HepG2 (cell line): ENCODE measurements at regions not wholly inside any gene's neighbourhood (a gene's known extent, or its start where the extent isn't known, plus 50 kb on each side); places are given as distances from the start of the nearest gene placed in this dataset.

Source experiments
- ATAC-seq: fragments of 200-7000 bp; cut with Tn5 transposase; 3 replicates; pipeline ENCODE4 v1.9.1; 2020; ENCODE audit warnings: mild to moderate bottlenecking, moderate library complexity
- BruUV-seq: library from RNA; stranded (reverse); fragments of 400-500 nt; replicated peaks from 2 replicates; lab custom pipeline; 2021; lab: Mats Ljungman, UMichigan
- CTCF ChIA-PET: fragments of 300-600 bp; formaldehyde crosslinking; extraction: SDS; loops from one replicate; lab custom pipeline; 2021; ENCODE audit warnings: low total read pairs, inconsistent platforms, low intra/inter-chr PET ratio; lab: Yijun Ruan, JAX
- POLR2A ChIA-PET: fragments of 350-600 bp; sonication (Branson Sonifier 250); formaldehyde crosslinking; loops from one replicate; lab custom pipeline; 2020; ENCODE audit warnings: antibody characterized with exemption, inconsistent platforms; lab: Yijun Ruan, JAX
- DNase-seq: peaks from one replicate; pipeline ENCODE4 v3.0.0-alpha.2; 2015; ENCODE audit warnings: low spot score
- FAIRE-seq: peaks from 3 replicates; lab custom pipeline; 2011; peaks lifted over from hg19 to GRCh38; lab: Jason Lieb, UNC
- H2AFZ ChIP-seq: one replicate; pipeline ENCODE4 v1.6.1; 2011; ENCODE audit warnings: low read length, inconsistent platforms
- H3K27ac ChIP-seq: fragments of 300-600 bp; 3 replicates; pipeline ENCODE4 v1.8.0; 2011; ENCODE audit warnings: mixed run types, mild to moderate bottlenecking, mixed read lengths, low read length, inconsistent platforms; ENCODE audit not compliant: insufficient read depth; ENCODE audit errors: extremely low read length
- H3K27me3 ChIP-seq, 2 experiments: fragments of 200-600 bp in 1 of 2; 2 replicates in 1 of 2; 3 replicates in 1 of 2; pipeline versions ENCODE4 v1.6.0 to v1.8.0; 2011; ENCODE audit warnings: low read length in 2 of 2, mild to moderate bottlenecking in 2 of 2, moderate library complexity in 2 of 2, inconsistent platforms in 1 of 2; ENCODE audit not compliant: insufficient read depth in 2 of 2, control insufficient read depth in 1 of 2
- H3K36me3 ChIP-seq, 2 experiments: fragments of 200-600 bp in 1 of 2; replicated peaks in 1 of 2; 2 replicates in 1 of 2; 3 replicates in 1 of 2; pipeline versions ENCODE4 v1.5.1 to v1.8.0; 2011; ENCODE audit warnings: low read length in 2 of 2, inconsistent platforms in 1 of 2; ENCODE audit not compliant: insufficient read depth in 2 of 2, control insufficient read depth in 1 of 2
- H3K4me1 ChIP-seq: 2 replicates; pipeline ENCODE4 v1.5.1; 2012; ENCODE audit warnings: low read length, inconsistent platforms; ENCODE audit not compliant: insufficient read depth
- H3K4me2 ChIP-seq: 2 replicates; pipeline ENCODE4 v1.6.0; 2011; ENCODE audit warnings: low read depth, low read length, inconsistent platforms
- H3K4me3 ChIP-seq, 3 experiments: fragments of 200-600 bp in 1 of 3; sonication (generic), shearing (Covaris generic) in 1 of 3; replicated peaks in 1 of 3; 2 replicates each; pipeline ENCODE4 v1.5.1; 2011 to 2016; ENCODE audit warnings: low read length in 3 of 3, inconsistent platforms in 2 of 3, low read depth in 2 of 3, mild to moderate bottlenecking in 2 of 3, control low read depth in 1 of 3, mixed read lengths in 1 of 3; ENCODE audit not compliant: insufficient read depth in 1 of 3
- H3K79me2 ChIP-seq: one replicate; pipeline ENCODE4 v1.6.1; 2011; ENCODE audit warnings: low read length, inconsistent platforms; ENCODE audit not compliant: insufficient read depth
- H3K9ac ChIP-seq: 2 replicates; pipeline ENCODE4 v1.6.0; 2011; ENCODE audit warnings: mild to moderate bottlenecking, low read depth, low read length, inconsistent platforms; ENCODE audit not compliant: insufficient read depth
- H3K9me3 ChIP-seq: 2 replicates; pipeline ENCODE4 v1.5.1; 2012; ENCODE audit warnings: mild to moderate bottlenecking, low read length
- H4K20me1 ChIP-seq: 2 replicates; pipeline ENCODE4 v1.6.0; 2011; ENCODE audit warnings: inconsistent platforms, mild to moderate bottlenecking, low read length, moderate library complexity; ENCODE audit not compliant: insufficient read depth
- ASH2L ChIP-seq: fragments of 300-600, 200-600 bp; sonication (generic); IDR thresholded peaks from 2 replicates; pipeline ENCODE4 v1.7.0; 2017; ENCODE audit warnings: low read depth, mild to moderate bottlenecking, moderate library complexity, mixed read lengths, low read length; ENCODE audit not compliant: insufficient read length
- FOSL1 ChIP-seq: sonication (generic); formaldehyde crosslinking; IDR thresholded peaks from 2 replicates; pipeline ENCODE4 v1.9.0; 2021; ENCODE audit warnings: missing genetic modification reagents, borderline replicate concordance
- MAFG ChIP-seq: sonication (generic); formaldehyde crosslinking; IDR thresholded peaks from 2 replicates; pipeline ENCODE4 v1.5.1; 2020; ENCODE audit warnings: mild to moderate bottlenecking, missing genetic modification reagents
- MEIS1 ChIP-seq: sonication (generic); formaldehyde crosslinking; IDR thresholded peaks from 2 replicates; pipeline ENCODE4 v1.9.0; 2021; ENCODE audit warnings: mild to moderate bottlenecking, missing genetic modification reagents, moderate library complexity, borderline replicate concordance
- MYC ChIP-seq: sonication (generic); formaldehyde crosslinking; IDR thresholded peaks from 2 replicates; pipeline ENCODE4 v1.9.0; 2021; ENCODE audit warnings: missing genetic modification reagents, borderline replicate concordance
- NPAS2 ChIP-seq: sonication (generic); formaldehyde crosslinking; IDR thresholded peaks from 2 replicates; pipeline ENCODE4 v1.8.0; 2022; ENCODE audit warnings: mild to moderate bottlenecking, missing genetic modification reagents, borderline replicate concordance
- SMARCC2 ChIP-seq: fragments of 450-650 bp; IDR thresholded peaks from 2 replicates; pipeline ENCODE4 v1.6.1; 2017; ENCODE audit warnings: antibody characterized with exemption, mild to moderate bottlenecking
- ZFP62 ChIP-seq: sonication (generic); formaldehyde crosslinking; IDR thresholded peaks from 2 replicates; pipeline ENCODE4 v1.4.0; 2020; ENCODE audit warnings: missing genetic modification reagents
- ZNF205 ChIP-seq: IDR thresholded peaks from 2 replicates; pipeline ENCODE4 v1.6.1; 2018; ENCODE audit warnings: missing biosample characterization, missing genetic modification reagents
- ZNF326 ChIP-seq: sonication (generic); formaldehyde crosslinking; IDR thresholded peaks from 2 replicates; pipeline ENCODE4 v1.4.0; 2020; ENCODE audit warnings: missing genetic modification reagents, borderline replicate concordance
- ZNF441 ChIP-seq: sonication (generic); formaldehyde crosslinking; IDR thresholded peaks from 2 replicates; pipeline ENCODE4 v1.7.0; 2021; ENCODE audit warnings: missing genetic modification reagents, borderline replicate concordance
- ZNF629 ChIP-seq: sonication (generic); formaldehyde crosslinking; conservative IDR thresholded peaks from 2 replicates; pipeline ENCODE4 v1.5.0; 2020; ENCODE audit warnings: missing genetic modification reagents
- ZNF816 ChIP-seq: sonication (generic); formaldehyde crosslinking; IDR thresholded peaks from 2 replicates; pipeline ENCODE4 v1.8.0; 2022; ENCODE audit warnings: missing genetic modification reagents, mild to moderate bottlenecking, borderline replicate concordance
- ZNF879 ChIP-seq: sonication (generic); formaldehyde crosslinking; IDR thresholded peaks from 2 replicates; pipeline ENCODE4 v1.8.1; 2023; ENCODE audit warnings: missing genetic modification reagents
- WGBS: methylation state at CpG from one replicate; pipeline ENCODE4 v1.1.6; 2017; ENCODE audit warnings: low lambda C conversion rate; 5-methylcytosine and 5-hydroxymethylcytosine counted together
- in situ Hi-C: cut with HindIII; loops from 2 replicates; pipeline ENCODE4 v1.10.0; 2017; ENCODE audit warnings: low pct_unique_long_range_greater_than_20kb; ENCODE audit not compliant: extremely low pct_ligation_motif_present
- intact Hi-C: fragments of 100-400 bp; cut with micrococcal nuclease; formaldehyde crosslinking; loops from one replicate; pipeline ENCODE4 v1.10.0; 2022; ENCODE audit not compliant: unreplicated experiment
- TF ChIP-seq, protein P1 (sequence below): sonication (generic); formaldehyde crosslinking; IDR thresholded peaks from 2 replicates; pipeline ENCODE4 v1.5.0; 2020; ENCODE audit warnings: missing genetic modification reagents
- TF ChIP-seq, protein P2 (sequence below): sonication (generic); formaldehyde crosslinking; IDR thresholded peaks from 2 replicates; pipeline ENCODE4 v1.4.0; 2020; ENCODE audit warnings: mild to moderate bottlenecking, missing genetic modification reagents, borderline replicate concordance
- TF ChIP-seq, protein P3 (sequence below): sonication (generic); formaldehyde crosslinking; IDR thresholded peaks from 2 replicates; pipeline ENCODE4 v1.8.1; 2023; ENCODE audit warnings: mild to moderate bottlenecking, moderate library complexity, missing genetic modification reagents

DNA sequence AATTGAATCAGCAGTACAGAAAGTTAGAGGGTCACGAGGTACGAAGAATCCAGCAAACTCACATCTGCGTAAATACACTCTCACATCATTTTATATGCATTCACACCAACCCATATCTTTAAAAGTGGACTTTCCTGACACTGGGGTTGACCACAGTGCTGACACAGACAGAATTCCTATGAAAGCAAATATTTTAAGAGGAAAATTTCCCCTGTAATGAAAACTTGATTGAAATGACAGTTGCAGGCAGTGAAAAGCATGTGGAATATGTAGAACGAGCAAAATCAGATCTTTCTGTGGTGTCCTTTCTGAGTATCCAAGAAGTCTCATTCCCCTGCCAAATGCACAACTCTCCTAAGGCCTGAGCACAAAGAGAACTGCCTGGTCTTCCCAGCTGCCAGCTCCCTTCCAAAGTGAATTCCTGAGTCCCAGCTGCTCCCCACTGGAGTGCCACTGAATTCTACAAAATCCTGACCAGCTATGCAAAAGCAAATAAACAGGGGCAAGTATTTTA lies 50.5 kb upstream of the FAM9C start:
- Histone ChIP-seq H3K79me2 (no peaks in the 10 kb centered on the region), H2AFZ (no peak overlapping the region), H3K27ac (no peak overlapping the region), H3K4me2 (no peak overlapping the region), H3K27me3 (no peaks in the 10 kb centered on the region), H3K9ac (no peak overlapping the region), H3K4me1 (peaks cover 18% of the 10 kb centered on the region), H3K9me3 (no peaks in the 10 kb centered on the region), H4K20me1 (no peaks in the 10 kb centered on the region), H3K4me3 (no peak overlapping the region), H3K36me3 (no peaks in the 10 kb centered on the region)
- DNase-seq (no peak), ATAC-seq (no peak), FAIRE-seq (no peak)
- no TSS peak for BruUV-seq
- ChIA-PET POLR2A (no interaction called here), CTCF (no interaction called here)
- TF ChIP-seq NPAS2 (CRISPR knock-in tag) (no peak), ZFP62 (CRISPR knock-in tag) (no peak), SMARCC2 (no peak), MYC (CRISPR knock-in tag) (no peak), ASH2L (no peak), ZNF879 (CRISPR knock-in tag) (no peak), MEIS1 (no peak), ZNF629 (CRISPR knock-in tag) (no peak), ZNF441 (CRISPR knock-in tag) (no peak), FOSL1 (CRISPR knock-in tag) (no peak), ZNF205 (CRISPR knock-in tag) (no peak), MAFG (CRISPR knock-in tag) (no peak), ZNF816 (CRISPR knock-in tag) (no peak), ZNF326 (CRISPR knock-in tag) (no peak)
- TF ChIP-seq, protein P1, sequence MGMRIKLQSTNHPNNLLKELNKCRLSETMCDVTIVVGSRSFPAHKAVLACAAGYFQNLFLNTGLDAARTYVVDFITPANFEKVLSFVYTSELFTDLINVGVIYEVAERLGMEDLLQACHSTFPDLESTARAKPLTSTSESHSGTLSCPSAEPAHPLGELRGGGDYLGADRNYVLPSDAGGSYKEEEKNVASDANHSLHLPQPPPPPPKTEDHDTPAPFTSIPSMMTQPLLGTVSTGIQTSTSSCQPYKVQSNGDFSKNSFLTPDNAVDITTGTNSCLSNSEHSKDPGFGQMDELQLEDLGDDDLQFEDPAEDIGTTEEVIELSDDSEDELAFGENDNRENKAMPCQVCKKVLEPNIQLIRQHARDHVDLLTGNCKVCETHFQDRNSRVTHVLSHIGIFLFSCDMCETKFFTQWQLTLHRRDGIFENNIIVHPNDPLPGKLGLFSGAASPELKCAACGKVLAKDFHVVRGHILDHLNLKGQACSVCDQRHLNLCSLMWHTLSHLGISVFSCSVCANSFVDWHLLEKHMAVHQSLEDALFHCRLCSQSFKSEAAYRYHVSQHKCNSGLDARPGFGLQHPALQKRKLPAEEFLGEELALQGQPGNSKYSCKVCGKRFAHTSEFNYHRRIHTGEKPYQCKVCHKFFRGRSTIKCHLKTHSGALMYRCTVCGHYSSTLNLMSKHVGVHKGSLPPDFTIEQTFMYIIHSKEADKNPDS = no peak
- TF ChIP-seq, protein P2, sequence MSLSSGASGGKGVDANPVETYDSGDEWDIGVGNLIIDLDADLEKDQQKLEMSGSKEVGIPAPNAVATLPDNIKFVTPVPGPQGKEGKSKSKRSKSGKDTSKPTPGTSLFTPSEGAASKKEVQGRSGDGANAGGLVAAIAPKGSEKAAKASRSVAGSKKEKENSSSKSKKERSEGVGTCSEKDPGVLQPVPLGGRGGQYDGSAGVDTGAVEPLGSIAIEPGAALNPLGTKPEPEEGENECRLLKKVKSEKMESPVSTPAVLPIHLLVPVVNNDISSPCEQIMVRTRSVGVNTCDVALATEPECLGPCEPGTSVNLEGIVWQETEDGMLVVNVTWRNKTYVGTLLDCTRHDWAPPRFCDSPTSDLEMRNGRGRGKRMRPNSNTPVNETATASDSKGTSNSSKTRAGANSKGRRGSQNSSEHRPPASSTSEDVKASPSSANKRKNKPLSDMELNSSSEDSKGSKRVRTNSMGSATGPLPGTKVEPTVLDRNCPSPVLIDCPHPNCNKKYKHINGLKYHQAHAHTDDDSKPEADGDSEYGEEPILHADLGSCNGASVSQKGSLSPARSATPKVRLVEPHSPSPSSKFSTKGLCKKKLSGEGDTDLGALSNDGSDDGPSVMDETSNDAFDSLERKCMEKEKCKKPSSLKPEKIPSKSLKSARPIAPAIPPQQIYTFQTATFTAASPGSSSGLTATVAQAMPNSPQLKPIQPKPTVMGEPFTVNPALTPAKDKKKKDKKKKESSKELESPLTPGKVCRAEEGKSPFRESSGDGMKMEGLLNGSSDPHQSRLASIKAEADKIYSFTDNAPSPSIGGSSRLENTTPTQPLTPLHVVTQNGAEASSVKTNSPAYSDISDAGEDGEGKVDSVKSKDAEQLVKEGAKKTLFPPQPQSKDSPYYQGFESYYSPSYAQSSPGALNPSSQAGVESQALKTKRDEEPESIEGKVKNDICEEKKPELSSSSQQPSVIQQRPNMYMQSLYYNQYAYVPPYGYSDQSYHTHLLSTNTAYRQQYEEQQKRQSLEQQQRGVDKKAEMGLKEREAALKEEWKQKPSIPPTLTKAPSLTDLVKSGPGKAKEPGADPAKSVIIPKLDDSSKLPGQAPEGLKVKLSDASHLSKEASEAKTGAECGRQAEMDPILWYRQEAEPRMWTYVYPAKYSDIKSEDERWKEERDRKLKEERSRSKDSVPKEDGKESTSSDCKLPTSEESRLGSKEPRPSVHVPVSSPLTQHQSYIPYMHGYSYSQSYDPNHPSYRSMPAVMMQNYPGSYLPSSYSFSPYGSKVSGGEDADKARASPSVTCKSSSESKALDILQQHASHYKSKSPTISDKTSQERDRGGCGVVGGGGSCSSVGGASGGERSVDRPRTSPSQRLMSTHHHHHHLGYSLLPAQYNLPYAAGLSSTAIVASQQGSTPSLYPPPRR = no peak
- TF ChIP-seq, protein P3, sequence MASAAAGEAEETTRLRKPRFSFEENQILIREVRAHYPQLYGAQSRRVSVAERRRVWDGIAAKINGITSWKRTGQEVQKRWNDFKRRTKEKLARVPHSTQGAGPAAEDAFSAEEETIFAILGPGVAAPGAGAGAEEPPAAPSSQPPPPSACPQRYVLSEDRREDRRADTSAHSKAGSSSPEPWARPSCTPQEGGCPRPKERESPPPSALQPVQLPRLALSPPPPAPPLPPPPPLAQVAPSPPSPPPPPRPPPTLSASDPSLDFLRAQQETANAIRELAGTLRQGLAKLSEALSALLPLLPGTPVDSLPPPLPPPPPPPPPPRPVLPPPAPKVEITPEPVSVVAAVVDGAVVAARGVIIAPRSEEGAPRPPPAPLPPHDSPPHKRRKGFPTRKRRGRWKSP (CRISPR knock-in tag) = no peak
- intact Hi-C loops = no loop called here
- WGBS = 60% methylated on average over 4 of the region's 4 CpGs
- in situ Hi-C loops = no loop called here
